NCI-H2227 (cell line): ENCODE measurements at regions not wholly inside any gene's neighbourhood (a gene's known extent, or its start where the extent isn't known, plus 50 kb on each side); places are given as distances from the start of the nearest gene placed in this dataset.
"Not testable (repeated sequence)": the region's sequence is repeated elsewhere in the genome, so short reads cannot be mapped to it uniquely, and the experiment has no call there.

Experiments
- DNase-seq: peaks from one replicate; lab custom pipeline; 2025; ENCODE audit not compliant: unreplicated experiment; lab: John Stamatoyannopoulos, UW

- DNase-seq, result no peak
Measured at GRCh38 chr2:116917196-116917595, 897.3 kb upstream of the DDX18 start.

GRCh38 chr2:116918574-116918973 lies 895.9 kb upstream of the DDX18 start:
- no peak for DNase-seq

- DNase-seq, result no peak
Measured at GRCh38 chr2:116922414-116922813, 892.1 kb upstream of the DDX18 start.

- no peak for DNase-seq
Measured at GRCh38 chr2:116924509-116924908, 890.0 kb upstream of the DDX18 start.

GRCh38 chr2:116935097-116935814 lies 879.2 kb upstream of the DDX18 start:
- no peak for DNase-seq

- no peak for DNase-seq
Measured at GRCh38 chr2:116948258-116948657, 866.2 kb upstream of the DDX18 start.

- DNase-seq, result no peak
Measured at GRCh38 chr2:116949249-116949648, 865.2 kb upstream of the DDX18 start.

- DNase-seq, result no peak
Measured at GRCh38 chr2:116952254-116952653, 862.2 kb upstream of the DDX18 start.

GRCh38 chr2:116955646-116956045 lies 858.8 kb upstream of the DDX18 start:
- DNase-seq, result no peak

- no peak for DNase-seq
Measured at GRCh38 chr2:116975608-116976007, 838.9 kb upstream of the DDX18 start.

GRCh38 chr2:116979916-116980764 lies 834.4 kb upstream of the DDX18 start:
- no peak for DNase-seq

- DNase-seq, result no peak
Measured at GRCh38 chr2:116987447-116987846, 827.0 kb upstream of the DDX18 start.

- no peak for DNase-seq
Measured at GRCh38 chr2:116988303-116988702, 826.2 kb upstream of the DDX18 start.

GRCh38 chr2:117019357-117019756 lies 795.1 kb upstream of the DDX18 start:
- no peak for DNase-seq

- DNase-seq, result no peak
Measured at GRCh38 chr2:117027646-117028045, 786.8 kb upstream of the DDX18 start.

GRCh38 chr2:117028708-117029107 lies 785.8 kb upstream of the DDX18 start:
- not testable (repeated sequence) for DNase-seq

GRCh38 chr2:117055499-117056375 lies 758.8 kb upstream of the DDX18 start:
- no peak for DNase-seq

- no peak for DNase-seq
Measured at GRCh38 chr2:117056376-117056748, 758.1 kb upstream of the DDX18 start.

- DNase-seq, result no peak
Measured at GRCh38 chr2:117057016-117057415, 757.5 kb upstream of the DDX18 start.

GRCh38 chr2:117058366-117058765 lies 756.1 kb upstream of the DDX18 start:
- no peak for DNase-seq

- no peak for DNase-seq
Measured at GRCh38 chr2:117064021-117064420, 750.5 kb upstream of the DDX18 start.
